NCI-H187 treated with DMSO at 0.1 percent for 48 hours (cell line): ENCODE measurements at regions not wholly inside any gene's neighbourhood (a gene's known extent, or its start where the extent isn't known, plus 50 kb on each side); places are given as distances from the start of the nearest gene placed in this dataset.

Source experiments
- DNase-seq: peaks from one replicate; lab custom pipeline; 2025; lab: John Stamatoyannopoulos, UW

- no peak for DNase-seq
These were observed 51.9 kb upstream of the CWC22 start for GRCh38 chr2:180058993-180059392.

- no peak for DNase-seq
These were observed 50.8 kb upstream of the CWC22 start for GRCh38 chr2:180057706-180058412.
